Astrocyte (in vitro differentiated cells and primary cell): ENCODE measurements at regions not wholly inside any gene's neighbourhood (a gene's known extent, or its start where the extent isn't known, plus 50 kb on each side); places are given as distances from the start of the nearest gene placed in this dataset.

Experiments
- DNase-seq: peaks from one replicate; pipeline ENCODE4 v3.0.0-alpha.2; 2010; ENCODE audit warnings: low read depth
- FAIRE-seq: peaks from 2 replicates; lab custom pipeline; 2011; peaks lifted over from hg19 to GRCh38; lab: Jason Lieb, UNC
- H2AFZ ChIP-seq: 2 replicates; pipeline ENCODE4 v1.6.0; 2012; ENCODE audit warnings: low read depth, low read length, inconsistent platforms
- H3K27ac ChIP-seq: 2 replicates; pipeline ENCODE4 v1.5.1; 2011; ENCODE audit warnings: low read depth, low read length, inconsistent platforms
- H3K27me3 ChIP-seq: 2 replicates; pipeline ENCODE4 v1.6.0; 2011; ENCODE audit warnings: low read length, inconsistent platforms; ENCODE audit not compliant: insufficient read depth
- H3K36me3 ChIP-seq: 2 replicates; pipeline ENCODE4 v1.5.1; 2011; ENCODE audit warnings: low read length, inconsistent platforms; ENCODE audit not compliant: insufficient read depth
- H3K4me1 ChIP-seq: 2 replicates; pipeline ENCODE4 v1.5.1; 2011; ENCODE audit warnings: low read length, inconsistent platforms; ENCODE audit not compliant: insufficient read depth
- H3K4me2 ChIP-seq: 2 replicates; pipeline ENCODE4 v1.6.0; 2012; ENCODE audit warnings: low read length, inconsistent platforms
- H3K4me3 ChIP-seq: 2 replicates; pipeline ENCODE4 v1.5.1; 2011; ENCODE audit warnings: low read depth, mild to moderate bottlenecking, low read length, inconsistent platforms; ENCODE audit not compliant: insufficient read depth
- H3K79me2 ChIP-seq: 2 replicates; pipeline ENCODE4 v1.6.0; 2012; ENCODE audit warnings: mild to moderate bottlenecking, low read length, inconsistent platforms; ENCODE audit not compliant: insufficient read depth
- H3K9ac ChIP-seq: 2 replicates; pipeline ENCODE4 v1.6.0; 2012; ENCODE audit warnings: mild to moderate bottlenecking, low read length, inconsistent platforms
- H3K9me3 ChIP-seq: 2 replicates; pipeline ENCODE4 v1.5.1; 2012; ENCODE audit warnings: low read depth, mild to moderate bottlenecking, low read length, inconsistent platforms; ENCODE audit not compliant: insufficient read depth
- H4K20me1 ChIP-seq: 2 replicates; pipeline ENCODE4 v1.6.0; 2012; ENCODE audit warnings: low read length, inconsistent platforms; ENCODE audit not compliant: insufficient read depth
- H3K27ac Mint-ChIP-seq: one replicate; pipeline ENCODE4 v1.8.0; 2021; ENCODE audit warnings: mild to moderate bottlenecking, mixed read lengths; ENCODE audit not compliant: unreplicated experiment
- H3K27me3 Mint-ChIP-seq: one replicate; pipeline ENCODE4 v1.8.0; 2021; ENCODE audit warnings: low read depth, mixed read lengths; ENCODE audit not compliant: unreplicated experiment
- H3K36me3 Mint-ChIP-seq: one replicate; pipeline ENCODE4 v1.8.0; 2021; ENCODE audit warnings: low read depth, mixed read lengths; ENCODE audit not compliant: unreplicated experiment
- H3K4me1 Mint-ChIP-seq: one replicate; pipeline ENCODE4 v1.8.0; 2021; ENCODE audit warnings: low read depth, mixed read lengths; ENCODE audit not compliant: unreplicated experiment
- H3K4me3 Mint-ChIP-seq: one replicate; pipeline ENCODE4 v1.8.0; 2021; ENCODE audit warnings: mild to moderate bottlenecking, moderate library complexity, mixed read lengths; ENCODE audit not compliant: unreplicated experiment
- H3K9me3 Mint-ChIP-seq: one replicate; pipeline ENCODE4 v1.8.0; 2021; ENCODE audit warnings: mild to moderate bottlenecking, mixed read lengths; ENCODE audit not compliant: unreplicated experiment
- EZH2 ChIP-seq: IDR thresholded peaks from 2 replicates; pipeline ENCODE4 v1.6.1; 2012; ENCODE audit warnings: mild to moderate bottlenecking, low read length, inconsistent platforms; ENCODE audit not compliant: insufficient read depth
- TF ChIP-seq, protein P1 (sequence below): IDR thresholded peaks from 2 replicates; pipeline ENCODE4 v1.5.1; 2011; ENCODE audit warnings: low read depth, mild to moderate bottlenecking, inconsistent platforms, low read length, moderate library complexity; ENCODE audit not compliant: insufficient read depth

DNA sequence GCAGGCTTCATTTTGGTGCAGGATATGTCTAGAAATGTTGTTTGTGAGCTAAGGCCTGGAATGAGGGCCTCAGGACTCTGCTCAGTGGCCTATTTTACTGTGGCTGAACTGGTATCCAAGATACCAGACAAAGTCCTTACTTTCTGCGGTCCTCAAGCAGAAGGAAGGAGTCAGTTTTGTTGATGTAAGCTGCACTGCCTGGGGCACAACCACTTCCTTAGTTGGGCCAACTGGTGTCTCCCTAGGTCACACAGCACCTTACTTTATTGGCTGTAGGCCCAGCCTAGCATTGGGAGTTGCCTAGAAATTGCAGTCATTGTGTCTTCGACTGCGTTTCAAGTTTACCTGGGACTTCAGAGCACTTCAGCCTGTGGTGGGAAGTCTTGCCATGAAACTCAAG, 1322.7 kb downstream of the AMY1C start:
- Mint-ChIP-seq H3K4me3 (no peak overlapping the region), H3K9me3 (no peaks in the 10 kb centered on the region), H3K27ac (no peak overlapping the region), H3K4me1 (peaks cover 2% of the 10 kb centered on the region), H3K27me3 (no peaks in the 10 kb centered on the region), H3K36me3 (no peaks in the 10 kb centered on the region)
- no peak overlapping the region for H3K4me3 ChIP-seq
- no peaks in the 10 kb centered on the region for H3K36me3 ChIP-seq
- no peaks in the 10 kb centered on the region for H4K20me1 ChIP-seq
- H3K27me3 ChIP-seq, result no peaks in the 10 kb centered on the region
- TF ChIP-seq, protein P1, sequence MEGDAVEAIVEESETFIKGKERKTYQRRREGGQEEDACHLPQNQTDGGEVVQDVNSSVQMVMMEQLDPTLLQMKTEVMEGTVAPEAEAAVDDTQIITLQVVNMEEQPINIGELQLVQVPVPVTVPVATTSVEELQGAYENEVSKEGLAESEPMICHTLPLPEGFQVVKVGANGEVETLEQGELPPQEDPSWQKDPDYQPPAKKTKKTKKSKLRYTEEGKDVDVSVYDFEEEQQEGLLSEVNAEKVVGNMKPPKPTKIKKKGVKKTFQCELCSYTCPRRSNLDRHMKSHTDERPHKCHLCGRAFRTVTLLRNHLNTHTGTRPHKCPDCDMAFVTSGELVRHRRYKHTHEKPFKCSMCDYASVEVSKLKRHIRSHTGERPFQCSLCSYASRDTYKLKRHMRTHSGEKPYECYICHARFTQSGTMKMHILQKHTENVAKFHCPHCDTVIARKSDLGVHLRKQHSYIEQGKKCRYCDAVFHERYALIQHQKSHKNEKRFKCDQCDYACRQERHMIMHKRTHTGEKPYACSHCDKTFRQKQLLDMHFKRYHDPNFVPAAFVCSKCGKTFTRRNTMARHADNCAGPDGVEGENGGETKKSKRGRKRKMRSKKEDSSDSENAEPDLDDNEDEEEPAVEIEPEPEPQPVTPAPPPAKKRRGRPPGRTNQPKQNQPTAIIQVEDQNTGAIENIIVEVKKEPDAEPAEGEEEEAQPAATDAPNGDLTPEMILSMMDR, result no peak
- TF ChIP-seq EZH2, result no peak
- no peak overlapping the region for H3K27ac ChIP-seq
- DNase-seq (no peak), FAIRE-seq (no peak)
- no peak overlapping the region for H3K9ac ChIP-seq
- no peak overlapping the region for H2AFZ ChIP-seq
- H3K79me2 ChIP-seq, result no peaks in the 10 kb centered on the region
- H3K4me2 ChIP-seq, result no peak overlapping the region
- H3K9me3 ChIP-seq, result no peaks in the 10 kb centered on the region
- H3K4me1 ChIP-seq, result no peaks in the 10 kb centered on the region

GRCh38 chr1:105072850-105073249, 1323.2 kb downstream of the AMY1C start:
- H3K27ac Mint-ChIP-seq, result no peak overlapping the region
- no peaks in the 10 kb centered on the region for H3K36me3 Mint-ChIP-seq
- no peak for FAIRE-seq
- no peak overlapping the region for H2AFZ ChIP-seq
- TF ChIP-seq, protein P1, result no peak
- no peak for TF ChIP-seq EZH2
- no peaks in the 10 kb centered on the region for H3K79me2 ChIP-seq
- H3K27ac ChIP-seq, result no peak overlapping the region
- H3K27me3 ChIP-seq, result no peaks in the 10 kb centered on the region
- H3K36me3 ChIP-seq, result no peaks in the 10 kb centered on the region
- peaks cover 2% of the 10 kb centered on the region for H3K4me1 Mint-ChIP-seq
- H3K4me1 ChIP-seq, result no peaks in the 10 kb centered on the region
- H3K9me3 Mint-ChIP-seq, result no peaks in the 10 kb centered on the region
- no peaks in the 10 kb centered on the region for H4K20me1 ChIP-seq
- H3K4me2 ChIP-seq, result no peak overlapping the region
- H3K9me3 ChIP-seq, result no peaks in the 10 kb centered on the region
- H3K4me3 Mint-ChIP-seq, result no peak overlapping the region
- H3K4me3 ChIP-seq, result no peak overlapping the region
- no peak overlapping the region for H3K9ac ChIP-seq
- DNase-seq, result no peak
- H3K27me3 Mint-ChIP-seq, result no peaks in the 10 kb centered on the region

- no peak overlapping the region for H3K4me2 ChIP-seq
- no peaks in the 10 kb centered on the region for H3K4me1 ChIP-seq
- H3K27me3 ChIP-seq, result no peaks in the 10 kb centered on the region
- DNase-seq (no peak), FAIRE-seq (no peak)
- H3K27ac ChIP-seq, result no peak overlapping the region
- Mint-ChIP-seq H3K4me3 (no peak overlapping the region), H3K36me3 (no peaks in the 10 kb centered on the region), H3K27me3 (no peaks in the 10 kb centered on the region), H3K4me1 (no peaks in the 10 kb centered on the region), H3K9me3 (no peaks in the 10 kb centered on the region), H3K27ac (no peak overlapping the region)
- no peak overlapping the region for H3K9ac ChIP-seq
- TF ChIP-seq, protein P1, result no peak
- no peak for TF ChIP-seq EZH2
- no peak overlapping the region for H2AFZ ChIP-seq
- no peaks in the 10 kb centered on the region for H4K20me1 ChIP-seq
- H3K79me2 ChIP-seq, result no peaks in the 10 kb centered on the region
- H3K36me3 ChIP-seq, result no peaks in the 10 kb centered on the region
- no peaks in the 10 kb centered on the region for H3K9me3 ChIP-seq
- H3K4me3 ChIP-seq, result no peak overlapping the region
Observed at GRCh38 chr1:105073660-105074059, 1324.0 kb downstream of the AMY1C start.
